NT2/D1 (cell line): ENCODE measurements at regions not wholly inside any gene's neighbourhood (a gene's known extent, or its start where the extent isn't known, plus 50 kb on each side); places are given as distances from the start of the nearest gene placed in this dataset.

Experiments used
- YY1 ChIP-seq: IDR thresholded peaks from 2 replicates; pipeline ENCODE4 v1.6.1; 2011; ENCODE audit not compliant: insufficient read length, insufficient read depth
- ZNF274 ChIP-seq: IDR thresholded peaks from 2 replicates; pipeline ENCODE4 v1.6.1; 2011; ENCODE audit warnings: mild to moderate bottlenecking, low read depth, low read length

GRCh38 chr5:68381909-68382308, 166.4 kb downstream of the PIK3R1 start:
- TF ChIP-seq YY1: no peak
- no peak for TF ChIP-seq ZNF274
